GM12878 (cell line): ENCODE measurements at regions not wholly inside any gene's neighbourhood (a gene's known extent, or its start where the extent isn't known, plus 50 kb on each side); places are given as distances from the start of the nearest gene placed in this dataset.

Experiments
- ATAC-seq: fragments of 200-7000 bp; cut with Tn5 transposase; 3 replicates; pipeline ENCODE4 v1.9.1; 2020; ENCODE audit warnings: mild to moderate bottlenecking, moderate library complexity
- BruUV-seq: library from RNA; stranded (reverse); fragments of 400-500 nt; replicated peaks from 2 replicates; lab custom pipeline; 2021; lab: Mats Ljungman, UMichigan
- CTCF ChIA-PET: fragments of 300-600 bp; sonication (Branson Sonifier 250); formaldehyde crosslinking; extraction: SDS; loops from one replicate; lab custom pipeline; 2021; ENCODE audit warnings: inconsistent platforms; lab: Yijun Ruan, JAX
- POLR2A ChIA-PET: fragments of 350-600 bp; formaldehyde crosslinking; extraction: SDS; loops from one replicate; lab custom pipeline; 2021; ENCODE audit warnings: inconsistent platforms; lab: Charles Lee
- RAD21 ChIA-PET: fragments of 300-600 bp; sonication (Branson Sonifier 250); formaldehyde crosslinking; loops from one replicate; lab custom pipeline; 2023; ENCODE audit warnings: antibody characterized with exemption; ENCODE audit not compliant: unreplicated experiment; lab: Charles Lee
- SMC1A ChIA-PET: fragments of 300-600 bp; sonication (Branson Sonifier 250); formaldehyde crosslinking; loops from one replicate; lab custom pipeline; 2023; ENCODE audit not compliant: unreplicated experiment, uncharacterized antibody; lab: Charles Lee
- DNase-seq: peaks from one replicate; pipeline ENCODE4 v3.0.0-alpha.2; 2011; ENCODE audit warnings: low read depth, low spot score
- FAIRE-seq: peaks from 3 replicates; lab custom pipeline; 2011; peaks lifted over from hg19 to GRCh38; lab: Jason Lieb, UNC
- H2AFZ ChIP-seq: 2 replicates; pipeline ENCODE4 v1.6.0; 2011; ENCODE audit warnings: low read depth, low read length, control low read depth; ENCODE audit not compliant: control insufficient read depth
- H3K27ac ChIP-seq: 2 replicates; pipeline ENCODE4 v1.5.1; 2011; ENCODE audit warnings: control low read depth; ENCODE audit not compliant: control insufficient read depth, insufficient read depth
- H3K27me3 ChIP-seq, 2 experiments: replicated peaks in 1 of 2; 2 replicates each; pipeline versions ENCODE4 v1.6.0 to v1.6.1; 2011; ENCODE audit warnings: low read length in 1 of 2; ENCODE audit not compliant: control insufficient read depth in 2 of 2, insufficient read depth in 2 of 2
- H3K36me3 ChIP-seq, 2 experiments: 2 replicates each; pipeline ENCODE4 v1.5.1; 2011; ENCODE audit warnings: low read length in 1 of 2; ENCODE audit not compliant: control insufficient read depth in 2 of 2, insufficient read depth in 2 of 2
- H3K4me1 ChIP-seq: 2 replicates; pipeline ENCODE4 v1.6.1; 2011; ENCODE audit warnings: mild to moderate bottlenecking, low read length, moderate library complexity, mixed read lengths; ENCODE audit not compliant: control insufficient read depth, insufficient read depth
- H3K4me2 ChIP-seq: 2 replicates; pipeline ENCODE4 v1.6.0; 2011; ENCODE audit warnings: control low read depth; ENCODE audit not compliant: control insufficient read depth, insufficient read depth
- H3K4me3 ChIP-seq: fragments of 200-600 bp; sonication (generic); 2 replicates; pipeline ENCODE4 v1.5.1; 2016
- H3K79me2 ChIP-seq: 2 replicates; pipeline ENCODE4 v1.6.0; 2011; ENCODE audit warnings: low read length; ENCODE audit not compliant: control insufficient read depth, insufficient read depth
- H3K9ac ChIP-seq: 2 replicates; pipeline ENCODE4 v1.8.0; 2011; ENCODE audit warnings: low read length, control low read depth, mixed read lengths; ENCODE audit not compliant: control insufficient read depth, insufficient read depth
- H3K9me3 ChIP-seq: replicated peaks from 3 replicates; pipeline ENCODE4 v1.5.1; 2011; ENCODE audit warnings: mild to moderate bottlenecking, low read length; ENCODE audit not compliant: control insufficient read depth, insufficient read depth
- H4K20me1 ChIP-seq: 2 replicates; pipeline ENCODE4 v1.6.0; 2011; ENCODE audit not compliant: control insufficient read depth, insufficient read depth
- E2F4 ChIP-seq: IDR thresholded peaks from 2 replicates; pipeline ENCODE4 v1.6.1; 2012; ENCODE audit warnings: low read depth, low read length, improper control_type of control experiment
- PKNOX1 ChIP-seq: fragments of 450-650 bp; IDR thresholded peaks from 2 replicates; pipeline ENCODE4 v1.6.1; 2016; ENCODE audit warnings: mild to moderate bottlenecking
- SMC3 ChIP-seq: IDR thresholded peaks from 2 replicates; pipeline ENCODE4 v1.6.1; 2011; ENCODE audit warnings: low read length, improper control_type of control experiment, borderline replicate concordance
- SREBF2 ChIP-seq: IDR thresholded peaks from 2 replicates; pipeline ENCODE4 v1.6.1; 2012; ENCODE audit warnings: mild to moderate bottlenecking, low read length
- STAT3 ChIP-seq: IDR thresholded peaks from 2 replicates; pipeline ENCODE4 v1.6.1; 2011; ENCODE audit warnings: low read depth, low read length, improper control_type of control experiment
- SUZ12 ChIP-seq: fragments of 200-600 bp; sonication (generic); IDR thresholded peaks from one replicate; pipeline ENCODE4 v1.6.1; 2018; ENCODE audit warnings: antibody characterized with exemption, mild to moderate bottlenecking; ENCODE audit not compliant: unreplicated experiment
- WRNIP1 ChIP-seq: IDR thresholded peaks from 2 replicates; pipeline ENCODE4 v1.6.1; 2011; ENCODE audit warnings: low read depth, low read length, improper control_type of control experiment, borderline replicate concordance
- WGBS: methylation state at CpG from one replicate; pipeline ENCODE4 v1.1.6; 2016; ENCODE audit warnings: low lambda C conversion rate; ENCODE audit not compliant: insufficient replicate concordance, insufficient coverage; ENCODE audit errors: missing lambda C conversion rate; 5-methylcytosine and 5-hydroxymethylcytosine counted together
- in situ Hi-C: fragments of 300-500 bp; cut with MboI; formaldehyde crosslinking; loops from 9 replicates; pipeline ENCODE4 v1.14.3; 2018; ENCODE audit warnings: mixed read lengths
- intact Hi-C: fragments of 100-400 bp; cut with micrococcal nuclease; formaldehyde crosslinking; loops from one replicate; pipeline ENCODE4 v1.14.2; 2022; ENCODE audit not compliant: unreplicated experiment
- TF ChIP-seq, protein P1 (sequence below): IDR thresholded peaks from 2 replicates; pipeline ENCODE4 v1.6.1; 2011; ENCODE audit warnings: borderline replicate concordance, low read depth, mild to moderate bottlenecking, moderate library complexity, mixed read lengths, low read length; ENCODE audit not compliant: insufficient read depth; ENCODE audit errors: extremely low read length
- TF ChIP-seq, protein P2 (sequence below): fragments of 450-650 bp; IDR thresholded peaks from 2 replicates; pipeline ENCODE4 v1.6.1; 2017; ENCODE audit warnings: low read depth, mild to moderate bottlenecking, moderate library complexity
- TF ChIP-seq, protein P3 (sequence below): fragments of 450-650 bp; formaldehyde crosslinking; IDR thresholded peaks from 2 replicates; pipeline ENCODE4 v1.5.0; 2022; ENCODE audit warnings: mild to moderate bottlenecking, missing genetic modification characterization
- TF ChIP-seq, protein P4 (sequence below): fragments of 450-650 bp; conservative IDR thresholded peaks from 2 replicates; pipeline ENCODE4 v1.6.1; 2017; ENCODE audit warnings: mild to moderate bottlenecking, moderate library complexity

DNA sequence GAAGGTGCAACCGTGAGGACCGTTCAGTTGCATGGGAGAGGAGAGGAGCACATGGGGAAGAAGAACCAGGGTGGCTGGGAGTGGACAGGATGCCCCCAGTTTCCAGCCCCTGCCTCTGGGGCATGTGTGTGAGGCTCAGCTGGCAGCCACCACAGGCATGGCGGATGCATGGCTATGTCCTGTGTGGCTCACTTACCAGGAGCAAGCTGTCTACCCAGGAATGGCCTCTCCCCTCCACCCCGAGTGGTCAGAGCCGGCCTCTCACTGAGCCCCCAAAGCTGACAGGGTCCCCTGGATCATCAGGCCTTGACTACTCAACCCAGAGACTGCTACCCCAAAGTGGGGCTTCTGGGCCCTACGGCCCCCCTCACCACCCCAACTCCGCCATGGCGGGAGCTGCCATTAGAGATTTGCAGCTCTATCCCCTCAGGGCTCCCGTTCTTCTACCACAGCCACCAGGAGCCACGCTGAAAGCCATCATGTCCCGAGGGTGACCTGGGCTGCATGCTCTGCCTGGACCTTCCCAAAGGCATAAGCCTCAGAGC lies 65.3 kb downstream of the RHOB start (continued):
- no peak for TF ChIP-seq SMC3

DNA sequence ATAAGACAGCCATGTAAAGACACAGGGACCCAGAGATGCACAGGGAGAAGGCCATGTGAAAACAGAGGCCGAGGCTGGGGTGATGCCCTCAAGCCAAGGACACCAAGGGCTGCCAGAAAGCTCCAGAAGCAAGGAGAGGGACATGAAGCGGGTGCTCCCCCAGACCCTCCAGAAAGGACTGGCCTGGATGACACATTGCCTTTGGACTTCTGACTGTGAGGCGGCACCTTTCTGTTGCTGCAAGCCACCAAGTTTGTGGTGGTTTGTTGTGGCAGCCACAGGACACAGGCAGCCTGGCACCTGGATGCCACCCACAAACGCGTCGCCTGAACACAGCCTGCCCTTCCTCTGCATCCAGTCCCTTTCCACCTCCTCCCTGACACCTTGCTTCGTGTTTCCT lies 67.1 kb downstream of the RHOB start:
- ChIA-PET SMC1A (interaction anchor here (1.6 kb wide), 1 partner anchor 9 kb away, joined by 4 read pairs; no protein-coding TSS in a partner anchor), POLR2A (interaction anchor here (0.5 to 1.0 kb wide), 2 partner anchors 74 to 82 kb away, joined by 3 to 4 read pairs; no protein-coding TSS in a partner anchor), CTCF (interaction anchor here (0.6 to 1.0 kb wide), 2 partner anchors 10 to 24 kb away, joined by 3 to 4 read pairs; no protein-coding TSS in a partner anchor), RAD21 (no interaction called here)
- BruUV-seq, result no TSS peak
- ATAC-seq (no peak), DNase-seq (no peak), FAIRE-seq (no peak)
- H3K9me3 ChIP-seq, result no peaks in the 10 kb centered on the region; the same call in 2 of the 3 replicates
- no peaks in the 10 kb centered on the region; a peak in 1 of 4 replicates for H3K27me3 ChIP-seq
- H3K4me2 ChIP-seq, result no peak overlapping the region
- H4K20me1 ChIP-seq, result no peaks in the 10 kb centered on the region
- no peak overlapping the region for H3K9ac ChIP-seq
- H3K4me3 ChIP-seq, result no peak overlapping the region
- WGBS, result 74% methylated on average over 7 of the region's 7 CpGs
- in situ Hi-C loops, result no loop called here
- no peak overlapping the region for H2AFZ ChIP-seq
- H3K27ac ChIP-seq, result no peak overlapping the region
- H3K79me2 ChIP-seq, result no peaks in the 10 kb centered on the region
- peaks cover 14% of the 10 kb centered on the region for H3K4me1 ChIP-seq
- intact Hi-C loops, result no loop called here
- H3K36me3 ChIP-seq, result no peaks in the 10 kb centered on the region
- TF ChIP-seq, protein P1, sequence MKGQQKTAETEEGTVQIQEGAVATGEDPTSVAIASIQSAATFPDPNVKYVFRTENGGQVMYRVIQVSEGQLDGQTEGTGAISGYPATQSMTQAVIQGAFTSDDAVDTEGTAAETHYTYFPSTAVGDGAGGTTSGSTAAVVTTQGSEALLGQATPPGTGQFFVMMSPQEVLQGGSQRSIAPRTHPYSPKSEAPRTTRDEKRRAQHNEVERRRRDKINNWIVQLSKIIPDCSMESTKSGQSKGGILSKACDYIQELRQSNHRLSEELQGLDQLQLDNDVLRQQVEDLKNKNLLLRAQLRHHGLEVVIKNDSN, result no peak
- TF ChIP-seq, protein P2, sequence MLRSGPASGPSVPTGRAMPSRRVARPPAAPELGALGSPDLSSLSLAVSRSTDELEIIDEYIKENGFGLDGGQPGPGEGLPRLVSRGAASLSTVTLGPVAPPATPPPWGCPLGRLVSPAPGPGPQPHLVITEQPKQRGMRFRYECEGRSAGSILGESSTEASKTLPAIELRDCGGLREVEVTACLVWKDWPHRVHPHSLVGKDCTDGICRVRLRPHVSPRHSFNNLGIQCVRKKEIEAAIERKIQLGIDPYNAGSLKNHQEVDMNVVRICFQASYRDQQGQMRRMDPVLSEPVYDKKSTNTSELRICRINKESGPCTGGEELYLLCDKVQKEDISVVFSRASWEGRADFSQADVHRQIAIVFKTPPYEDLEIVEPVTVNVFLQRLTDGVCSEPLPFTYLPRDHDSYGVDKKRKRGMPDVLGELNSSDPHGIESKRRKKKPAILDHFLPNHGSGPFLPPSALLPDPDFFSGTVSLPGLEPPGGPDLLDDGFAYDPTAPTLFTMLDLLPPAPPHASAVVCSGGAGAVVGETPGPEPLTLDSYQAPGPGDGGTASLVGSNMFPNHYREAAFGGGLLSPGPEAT, result no peak
- TF ChIP-seq SUZ12, result no peak
- no peak for TF ChIP-seq SREBF2
- no peak for TF ChIP-seq STAT3
- TF ChIP-seq, protein P3, sequence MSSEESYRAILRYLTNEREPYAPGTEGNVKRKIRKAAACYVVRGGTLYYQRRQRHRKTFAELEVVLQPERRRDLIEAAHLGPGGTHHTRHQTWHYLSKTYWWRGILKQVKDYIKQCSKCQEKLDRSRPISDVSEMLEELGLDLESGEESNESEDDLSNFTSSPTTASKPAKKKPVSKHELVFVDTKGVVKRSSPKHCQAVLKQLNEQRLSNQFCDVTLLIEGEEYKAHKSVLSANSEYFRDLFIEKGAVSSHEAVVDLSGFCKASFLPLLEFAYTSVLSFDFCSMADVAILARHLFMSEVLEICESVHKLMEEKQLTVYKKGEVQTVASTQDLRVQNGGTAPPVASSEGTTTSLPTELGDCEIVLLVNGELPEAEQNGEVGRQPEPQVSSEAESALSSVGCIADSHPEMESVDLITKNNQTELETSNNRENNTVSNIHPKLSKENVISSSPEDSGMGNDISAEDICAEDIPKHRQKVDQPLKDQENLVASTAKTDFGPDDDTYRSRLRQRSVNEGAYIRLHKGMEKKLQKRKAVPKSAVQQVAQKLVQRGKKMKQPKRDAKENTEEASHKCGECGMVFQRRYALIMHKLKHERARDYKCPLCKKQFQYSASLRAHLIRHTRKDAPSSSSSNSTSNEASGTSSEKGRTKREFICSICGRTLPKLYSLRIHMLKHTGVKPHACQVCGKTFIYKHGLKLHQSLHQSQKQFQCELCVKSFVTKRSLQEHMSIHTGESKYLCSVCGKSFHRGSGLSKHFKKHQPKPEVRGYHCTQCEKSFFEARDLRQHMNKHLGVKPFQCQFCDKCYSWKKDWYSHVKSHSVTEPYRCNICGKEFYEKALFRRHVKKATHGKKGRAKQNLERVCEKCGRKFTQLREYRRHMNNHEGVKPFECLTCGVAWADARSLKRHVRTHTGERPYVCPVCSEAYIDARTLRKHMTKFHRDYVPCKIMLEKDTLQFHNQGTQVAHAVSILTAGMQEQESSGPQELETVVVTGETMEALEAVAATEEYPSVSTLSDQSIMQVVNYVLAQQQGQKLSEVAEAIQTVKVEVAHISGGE (CRISPR knock-in tag), result no peak
- no peak for TF ChIP-seq PKNOX1
- TF ChIP-seq, protein P4, sequence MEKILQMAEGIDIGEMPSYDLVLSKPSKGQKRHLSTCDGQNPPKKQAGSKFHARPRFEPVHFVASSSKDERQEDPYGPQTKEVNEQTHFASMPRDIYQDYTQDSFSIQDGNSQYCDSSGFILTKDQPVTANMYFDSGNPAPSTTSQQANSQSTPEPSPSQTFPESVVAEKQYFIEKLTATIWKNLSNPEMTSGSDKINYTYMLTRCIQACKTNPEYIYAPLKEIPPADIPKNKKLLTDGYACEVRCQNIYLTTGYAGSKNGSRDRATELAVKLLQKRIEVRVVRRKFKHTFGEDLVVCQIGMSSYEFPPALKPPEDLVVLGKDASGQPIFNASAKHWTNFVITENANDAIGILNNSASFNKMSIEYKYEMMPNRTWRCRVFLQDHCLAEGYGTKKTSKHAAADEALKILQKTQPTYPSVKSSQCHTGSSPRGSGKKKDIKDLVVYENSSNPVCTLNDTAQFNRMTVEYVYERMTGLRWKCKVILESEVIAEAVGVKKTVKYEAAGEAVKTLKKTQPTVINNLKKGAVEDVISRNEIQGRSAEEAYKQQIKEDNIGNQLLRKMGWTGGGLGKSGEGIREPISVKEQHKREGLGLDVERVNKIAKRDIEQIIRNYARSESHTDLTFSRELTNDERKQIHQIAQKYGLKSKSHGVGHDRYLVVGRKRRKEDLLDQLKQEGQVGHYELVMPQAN, result no peak
- TF ChIP-seq WRNIP1, result no peak
- TF ChIP-seq E2F4, result no peak
